K562 (cell line): ENCODE measurements at regions not wholly inside any gene's neighbourhood (a gene's known extent, or its start where the extent isn't known, plus 50 kb on each side); places are given as distances from the start of the nearest gene placed in this dataset.

Experiments used
- FOSL1 ChIP-seq: fragments of 200-800 bp; sonication (Bioruptor generic); conservative IDR thresholded peaks from 2 replicates; pipeline ENCODE4 v1.6.1; 2016; ENCODE audit warnings: missing genetic modification characterization, missing compliant biosample characterization
- MYC ChIP-seq, 2 experiments: fragments of 250-450 bp in 1 of 2; sonication (Bioruptor Pico) in 1 of 2; IDR thresholded peaks; 2 replicates each; pipeline versions ENCODE4 v1.5.1 to v1.6.1; 2012 to 2021; ENCODE audit warnings: low read depth in 2 of 2, borderline replicate concordance in 1 of 2, improper control_type of control experiment in 1 of 2, low read length in 1 of 2, mild to moderate bottlenecking in 1 of 2, moderate library complexity in 1 of 2
- POLR2G ChIP-seq: fragments of 200-400 bp; formaldehyde crosslinking; IDR thresholded peaks from 2 replicates; pipeline ENCODE4 v1.6.1; 2017; ENCODE audit warnings: low read depth, mild to moderate bottlenecking, antibody characterized with exemption, low read length, moderate library complexity
- SREBF2 ChIP-seq: sonication (generic); formaldehyde crosslinking; IDR thresholded peaks from 2 replicates; pipeline ENCODE4 v1.4.0; 2020; ENCODE audit warnings: mild to moderate bottlenecking, missing genetic modification reagents
- SRSF9 ChIP-seq: fragments of 200-400 bp; formaldehyde crosslinking; IDR thresholded peaks from 2 replicates; pipeline ENCODE4 v1.6.1; 2017; ENCODE audit warnings: low read depth, low read length, borderline replicate concordance
- YBX1 ChIP-seq: fragments of 450-650 bp; IDR thresholded peaks from 2 replicates; pipeline ENCODE4 v1.7.1; 2016; ENCODE audit warnings: mild to moderate bottlenecking
- ZFP36 ChIP-seq: fragments of 150-350 bp; IDR thresholded peaks from 2 replicates; pipeline ENCODE4 v1.6.1; 2018; ENCODE audit warnings: low read length, low read depth; ENCODE audit not compliant: partially characterized antibody
- ZZZ3 ChIP-seq: fragments of 450-650 bp; IDR thresholded peaks from 2 replicates; pipeline ENCODE4 v1.6.1; 2016; ENCODE audit warnings: antibody characterized with exemption, mild to moderate bottlenecking, moderate library complexity
- TF ChIP-seq, protein P1 (sequence below), 3 experiments: IDR thresholded peaks in 2 of 3; conservative IDR thresholded peaks in 1 of 3; 2 replicates each; pipeline ENCODE4 v1.5.1; 2011 to 2012; ENCODE audit warnings: low read length in 3 of 3, mild to moderate bottlenecking in 3 of 3, control low read depth in 2 of 3, improper control_type of control experiment in 1 of 3, inconsistent platforms in 1 of 3, low read depth in 1 of 3, mixed read lengths in 1 of 3, moderate library complexity in 1 of 3; ENCODE audit not compliant: insufficient read depth in 2 of 3
- TF ChIP-seq, protein P2 (sequence below): IDR thresholded peaks from 3 replicates; pipeline ENCODE4 v1.6.1; 2011; ENCODE audit warnings: borderline replicate concordance, mild to moderate bottlenecking; ENCODE audit not compliant: insufficient read length, insufficient read depth
- TF ChIP-seq, protein P3 (sequence below), 2 experiments: IDR thresholded peaks; 2 replicates each; pipeline ENCODE4 v1.6.1; 2011; ENCODE audit warnings: borderline replicate concordance in 1 of 2, control low read depth in 1 of 2, low read depth in 1 of 2, low read length in 1 of 2, mild to moderate bottlenecking in 1 of 2, mixed read lengths in 1 of 2, moderate library complexity in 1 of 2; ENCODE audit not compliant: insufficient read depth in 1 of 2, insufficient read length in 1 of 2, poor library complexity in 1 of 2, severe bottlenecking in 1 of 2; ENCODE audit errors: extremely low read depth in 1 of 2
- TF ChIP-seq, protein P4 (sequence below): sonication (generic); formaldehyde crosslinking; IDR thresholded peaks from 2 replicates; pipeline ENCODE4 v1.8.0; 2022; ENCODE audit warnings: mild to moderate bottlenecking, missing genetic modification reagents
- TF ChIP-seq, protein P5 (sequence below), 2 experiments: fragments of 450-650 bp; IDR thresholded peaks; 2 replicates each; pipeline ENCODE4 v1.6.1; 2016

DNA sequence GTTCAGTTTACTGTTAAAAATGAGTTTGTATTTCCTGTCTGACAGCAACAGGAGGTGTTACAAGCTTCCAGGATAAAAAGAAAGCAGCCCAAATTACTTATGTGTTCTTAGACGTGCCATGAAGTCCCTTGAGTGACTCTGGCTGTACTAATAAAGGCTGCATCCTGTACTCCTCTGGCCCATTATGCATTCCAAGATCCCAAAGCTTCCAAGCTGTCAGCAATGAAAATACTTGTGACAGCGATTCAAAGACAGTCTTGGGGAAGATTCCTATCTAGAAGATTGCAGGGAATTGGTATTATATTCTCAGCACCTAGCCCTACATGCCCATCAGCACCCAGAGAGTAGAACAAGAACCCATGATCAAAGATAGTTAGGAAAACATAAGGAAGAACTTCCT is 281.6 kb upstream of the TRPC7 start:
- TF ChIP-seq ZZZ3: no peak
- TF ChIP-seq FOSL1 (tag): no peak
- no peak for TF ChIP-seq YBX1
- TF ChIP-seq SRSF9: no peak
- no peak for TF ChIP-seq SREBF2 (CRISPR knock-in tag)
- TF ChIP-seq, protein P1, sequence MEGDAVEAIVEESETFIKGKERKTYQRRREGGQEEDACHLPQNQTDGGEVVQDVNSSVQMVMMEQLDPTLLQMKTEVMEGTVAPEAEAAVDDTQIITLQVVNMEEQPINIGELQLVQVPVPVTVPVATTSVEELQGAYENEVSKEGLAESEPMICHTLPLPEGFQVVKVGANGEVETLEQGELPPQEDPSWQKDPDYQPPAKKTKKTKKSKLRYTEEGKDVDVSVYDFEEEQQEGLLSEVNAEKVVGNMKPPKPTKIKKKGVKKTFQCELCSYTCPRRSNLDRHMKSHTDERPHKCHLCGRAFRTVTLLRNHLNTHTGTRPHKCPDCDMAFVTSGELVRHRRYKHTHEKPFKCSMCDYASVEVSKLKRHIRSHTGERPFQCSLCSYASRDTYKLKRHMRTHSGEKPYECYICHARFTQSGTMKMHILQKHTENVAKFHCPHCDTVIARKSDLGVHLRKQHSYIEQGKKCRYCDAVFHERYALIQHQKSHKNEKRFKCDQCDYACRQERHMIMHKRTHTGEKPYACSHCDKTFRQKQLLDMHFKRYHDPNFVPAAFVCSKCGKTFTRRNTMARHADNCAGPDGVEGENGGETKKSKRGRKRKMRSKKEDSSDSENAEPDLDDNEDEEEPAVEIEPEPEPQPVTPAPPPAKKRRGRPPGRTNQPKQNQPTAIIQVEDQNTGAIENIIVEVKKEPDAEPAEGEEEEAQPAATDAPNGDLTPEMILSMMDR (IDR thresholded peaks at IDR 0.05 in 2 of 3, conservative IDR thresholded peaks at IDR 0.05 in 1 of 3; ENCODE audit: insufficient read depth in 2 of 3, low read depth in 1 of 3, low read length in 3 of 3): no peak
- no peak for TF ChIP-seq ZFP36
- TF ChIP-seq, protein P2, sequence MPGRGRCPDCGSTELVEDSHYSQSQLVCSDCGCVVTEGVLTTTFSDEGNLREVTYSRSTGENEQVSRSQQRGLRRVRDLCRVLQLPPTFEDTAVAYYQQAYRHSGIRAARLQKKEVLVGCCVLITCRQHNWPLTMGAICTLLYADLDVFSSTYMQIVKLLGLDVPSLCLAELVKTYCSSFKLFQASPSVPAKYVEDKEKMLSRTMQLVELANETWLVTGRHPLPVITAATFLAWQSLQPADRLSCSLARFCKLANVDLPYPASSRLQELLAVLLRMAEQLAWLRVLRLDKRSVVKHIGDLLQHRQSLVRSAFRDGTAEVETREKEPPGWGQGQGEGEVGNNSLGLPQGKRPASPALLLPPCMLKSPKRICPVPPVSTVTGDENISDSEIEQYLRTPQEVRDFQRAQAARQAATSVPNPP: no peak
- TF ChIP-seq, protein P3, sequence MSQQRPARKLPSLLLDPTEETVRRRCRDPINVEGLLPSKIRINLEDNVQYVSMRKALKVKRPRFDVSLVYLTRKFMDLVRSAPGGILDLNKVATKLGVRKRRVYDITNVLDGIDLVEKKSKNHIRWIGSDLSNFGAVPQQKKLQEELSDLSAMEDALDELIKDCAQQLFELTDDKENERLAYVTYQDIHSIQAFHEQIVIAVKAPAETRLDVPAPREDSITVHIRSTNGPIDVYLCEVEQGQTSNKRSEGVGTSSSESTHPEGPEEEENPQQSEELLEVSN (IDR thresholded peaks at IDR 0.05; ENCODE audit: borderline replicate concordance in 1 of 2, extremely low read depth in 1 of 2, insufficient read depth in 1 of 2, insufficient read length in 1 of 2, low read depth in 1 of 2, low read length in 1 of 2, poor library complexity in 1 of 2, severe bottlenecking in 1 of 2): no peak
- TF ChIP-seq POLR2G: no peak
- TF ChIP-seq, protein P4, sequence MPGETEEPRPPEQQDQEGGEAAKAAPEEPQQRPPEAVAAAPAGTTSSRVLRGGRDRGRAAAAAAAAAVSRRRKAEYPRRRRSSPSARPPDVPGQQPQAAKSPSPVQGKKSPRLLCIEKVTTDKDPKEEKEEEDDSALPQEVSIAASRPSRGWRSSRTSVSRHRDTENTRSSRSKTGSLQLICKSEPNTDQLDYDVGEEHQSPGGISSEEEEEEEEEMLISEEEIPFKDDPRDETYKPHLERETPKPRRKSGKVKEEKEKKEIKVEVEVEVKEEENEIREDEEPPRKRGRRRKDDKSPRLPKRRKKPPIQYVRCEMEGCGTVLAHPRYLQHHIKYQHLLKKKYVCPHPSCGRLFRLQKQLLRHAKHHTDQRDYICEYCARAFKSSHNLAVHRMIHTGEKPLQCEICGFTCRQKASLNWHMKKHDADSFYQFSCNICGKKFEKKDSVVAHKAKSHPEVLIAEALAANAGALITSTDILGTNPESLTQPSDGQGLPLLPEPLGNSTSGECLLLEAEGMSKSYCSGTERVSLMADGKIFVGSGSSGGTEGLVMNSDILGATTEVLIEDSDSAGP (CRISPR knock-in tag): no peak
- no peak for TF ChIP-seq MYC (IDR thresholded peaks at IDR 0.05; ENCODE audit: low read depth, low read length)
- TF ChIP-seq MYC (CRISPR knock-in tag; IDR thresholded peaks at IDR 0.05; ENCODE audit: borderline replicate concordance, low read depth): no peak
- TF ChIP-seq, protein P5, sequence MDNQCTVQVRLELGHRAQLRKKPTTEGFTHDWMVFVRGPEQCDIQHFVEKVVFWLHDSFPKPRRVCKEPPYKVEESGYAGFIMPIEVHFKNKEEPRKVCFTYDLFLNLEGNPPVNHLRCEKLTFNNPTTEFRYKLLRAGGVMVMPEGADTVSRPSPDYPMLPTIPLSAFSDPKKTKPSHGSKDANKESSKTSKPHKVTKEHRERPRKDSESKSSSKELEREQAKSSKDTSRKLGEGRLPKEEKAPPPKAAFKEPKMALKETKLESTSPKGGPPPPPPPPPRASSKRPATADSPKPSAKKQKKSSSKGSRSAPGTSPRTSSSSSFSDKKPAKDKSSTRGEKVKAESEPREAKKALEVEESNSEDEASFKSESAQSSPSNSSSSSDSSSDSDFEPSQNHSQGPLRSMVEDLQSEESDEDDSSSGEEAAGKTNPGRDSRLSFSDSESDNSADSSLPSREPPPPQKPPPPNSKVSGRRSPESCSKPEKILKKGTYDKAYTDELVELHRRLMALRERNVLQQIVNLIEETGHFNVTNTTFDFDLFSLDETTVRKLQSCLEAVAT (IDR thresholded peaks at IDR 0.05): no peak
